HEK293 (cell line): ENCODE measurements at regions not wholly inside any gene's neighbourhood (a gene's known extent, or its start where the extent isn't known, plus 50 kb on each side); places are given as distances from the start of the nearest gene placed in this dataset.

Source experiments
- CTCF ChIA-PET: fragments of 350-600 bp; formaldehyde crosslinking; extraction: SDS; loops from one replicate; lab custom pipeline; 2021; ENCODE audit warnings: antibody characterized with exemption; lab: Yijun Ruan, JAX
- POLR2A ChIA-PET: fragments of 300-600 bp; formaldehyde crosslinking; extraction: SDS; loops from one replicate; lab custom pipeline; 2020; ENCODE audit warnings: antibody characterized with exemption, inconsistent platforms; lab: Yijun Ruan, JAX
- H3K27ac ChIP-seq: fragments of 200-500 bp; sonication (Bioruptor generic); 2 replicates; pipeline ENCODE4 v1.5.1; 2014; ENCODE audit warnings: low read depth, low read length, control low read depth, inconsistent platforms; ENCODE audit errors: extremely low read depth
- H3K36me3 ChIP-seq, 2 experiments: fragments of 200-500 bp in 1 of 2; sonication (Bioruptor generic) in 1 of 2; 1 replicate in 1 of 2; 2 replicates in 1 of 2; pipeline ENCODE4 v1.5.1; 2014 to 2017; ENCODE audit warnings: inconsistent platforms in 2 of 2, low read length in 2 of 2; ENCODE audit not compliant: control insufficient read depth in 2 of 2, insufficient read depth in 1 of 2
- H3K4me1 ChIP-seq: fragments of 200-500 bp; sonication (Bioruptor generic); 2 replicates; pipeline ENCODE4 v1.5.1; 2014; ENCODE audit warnings: mild to moderate bottlenecking, low read length, inconsistent platforms; ENCODE audit not compliant: control insufficient read depth, insufficient read depth
- H3K4me3 ChIP-seq: 2 replicates; pipeline ENCODE4 v1.5.1; 2011; ENCODE audit warnings: low read depth, mild to moderate bottlenecking, control low read depth, low read length, moderate library complexity
- H3K9me3 ChIP-seq: fragments of 200-500 bp; sonication (Bioruptor generic); 2 replicates; pipeline ENCODE4 v1.5.1; 2014; ENCODE audit warnings: low read depth, low read length, inconsistent platforms; ENCODE audit not compliant: control insufficient read depth, insufficient read depth
- CTCF ChIP-seq: fragments of 450-650 bp; formaldehyde crosslinking; IDR thresholded peaks from 2 replicates; pipeline ENCODE4 v1.5.1; 2016; ENCODE audit warnings: missing biosample characterization, missing genetic modification characterization
- EGR2 ChIP-seq: fragments of 450-650 bp; formaldehyde crosslinking; IDR thresholded peaks from 2 replicates; pipeline ENCODE4 v1.5.1; 2016; ENCODE audit warnings: low read depth, missing biosample characterization, missing genetic modification characterization
- KLF1 ChIP-seq: fragments of 450-650 bp; formaldehyde crosslinking; IDR thresholded peaks from 2 replicates; pipeline ENCODE4 v1.5.1; 2016; ENCODE audit warnings: missing biosample characterization, missing genetic modification characterization
- KLF7 ChIP-seq: fragments of 450-650 bp; formaldehyde crosslinking; IDR thresholded peaks from 2 replicates; pipeline ENCODE4 v1.5.1; 2016; ENCODE audit warnings: missing biosample characterization, missing genetic modification characterization, borderline replicate concordance
- KLF8 ChIP-seq: fragments of 450-650 bp; formaldehyde crosslinking; IDR thresholded peaks from 2 replicates; pipeline ENCODE4 v1.5.1; 2016; ENCODE audit warnings: missing biosample characterization, missing genetic modification characterization
- ZBTB11 ChIP-seq: fragments of 450-650 bp; formaldehyde crosslinking; conservative IDR thresholded peaks from 2 replicates; pipeline ENCODE4 v1.5.1; 2016; ENCODE audit warnings: low read depth, missing biosample characterization, missing genetic modification characterization
- ZBTB26 ChIP-seq: fragments of 450-650 bp; formaldehyde crosslinking; optimal IDR thresholded peaks from 2 replicates; pipeline ENCODE3; 2016; ENCODE audit warnings: missing biosample characterization, mild to moderate bottlenecking, missing genetic modification characterization
- ZEB2 ChIP-seq: fragments of 450-650 bp; formaldehyde crosslinking; IDR thresholded peaks from 2 replicates; pipeline ENCODE4 v1.5.1; 2016; ENCODE audit warnings: missing biosample characterization, missing genetic modification characterization
- ZNF148 ChIP-seq: fragments of 450-650 bp; formaldehyde crosslinking; IDR thresholded peaks from 2 replicates; pipeline ENCODE4 v1.5.0; 2017; ENCODE audit warnings: missing biosample characterization, missing genetic modification characterization, borderline replicate concordance
- ZNF24 ChIP-seq: fragments of 450-650 bp; formaldehyde crosslinking; IDR thresholded peaks from 2 replicates; pipeline ENCODE4 v1.5.1; 2016; ENCODE audit warnings: missing biosample characterization, missing genetic modification characterization
- ZNF266 ChIP-seq: fragments of 450-650 bp; formaldehyde crosslinking; IDR thresholded peaks from 2 replicates; pipeline ENCODE4 v1.5.1; 2016; ENCODE audit warnings: missing biosample characterization, missing genetic modification characterization, low read depth
- ZNF274 ChIP-seq, 2 experiments: fragments of 200-500 bp in 1 of 2; fragments of 450-650 bp in 1 of 2; sonication (Bioruptor generic) in 1 of 2; formaldehyde crosslinking in 1 of 2; IDR thresholded peaks; 2 replicates each; pipeline versions ENCODE4 v1.5.1 to v1.6.1; 2014 to 2016; ENCODE audit warnings: borderline replicate concordance in 1 of 2, inconsistent platforms in 1 of 2, low read length in 1 of 2, missing biosample characterization in 1 of 2, missing genetic modification characterization in 1 of 2
- ZNF280D ChIP-seq: fragments of 450-650 bp; formaldehyde crosslinking; IDR thresholded peaks from 2 replicates; pipeline ENCODE4 v1.5.1; 2016; ENCODE audit warnings: missing biosample characterization, missing genetic modification characterization
- ZNF324 ChIP-seq: fragments of 450-650 bp; formaldehyde crosslinking; IDR thresholded peaks from 2 replicates; pipeline ENCODE4 v1.5.1; 2016; ENCODE audit warnings: missing biosample characterization, missing genetic modification characterization
- ZNF391 ChIP-seq: fragments of 450-650 bp; formaldehyde crosslinking; IDR thresholded peaks from 2 replicates; pipeline ENCODE4 v1.5.1; 2016; ENCODE audit warnings: low read depth, missing biosample characterization, missing genetic modification characterization, borderline replicate concordance
- ZNF398 ChIP-seq: fragments of 450-650 bp; formaldehyde crosslinking; IDR thresholded peaks from 2 replicates; pipeline ENCODE4 v1.5.1; 2017; ENCODE audit warnings: missing biosample characterization, missing genetic modification characterization
- ZNF423 ChIP-seq: fragments of 450-650 bp; formaldehyde crosslinking; IDR thresholded peaks from 2 replicates; pipeline ENCODE4 v1.5.1; 2016; ENCODE audit warnings: missing biosample characterization, missing genetic modification characterization
- ZNF561 ChIP-seq: fragments of 450-650 bp; IDR thresholded peaks from 2 replicates; pipeline ENCODE4 v1.5.1; 2018; ENCODE audit warnings: missing biosample characterization, missing genetic modification characterization, borderline replicate concordance
- ZNF843 ChIP-seq: fragments of 450-650 bp; formaldehyde crosslinking; IDR thresholded peaks from 2 replicates; pipeline ENCODE4 v1.5.1; 2016; ENCODE audit warnings: missing biosample characterization, missing genetic modification characterization

- no peaks in the 10 kb centered on the region for H3K4me1 ChIP-seq
- ChIA-PET CTCF (interaction anchor here (0.7 kb wide), 1 partner anchor 49 kb away, joined by 4 read pairs; no protein-coding TSS in a partner anchor), POLR2A (interaction anchor here (1.1 kb wide), 1 partner anchor 8 kb away, joined by 3 read pairs; no protein-coding TSS in a partner anchor)
- no peak overlapping the region for H3K27ac ChIP-seq
- H3K9me3 ChIP-seq: no peaks in the 10 kb centered on the region
- H3K36me3 ChIP-seq: no peaks in the 10 kb centered on the region
- no peak overlapping the region for H3K4me3 ChIP-seq
- TF ChIP-seq ZNF24 (tag by site-specific recombination) (no peak), EGR2 (tag by site-specific recombination) (no peak), ZNF398 (tag by site-specific recombination) (no peak), ZBTB11 (tag by site-specific recombination) (no peak), KLF1 (tag by site-specific recombination) (no peak), ZEB2 (tag by site-specific recombination) (no peak), ZNF561 (tag by site-specific recombination) (no peak), ZNF280D (tag by site-specific recombination) (no peak), ZNF391 (tag by site-specific recombination) (no peak)
- TF ChIP-seq, all 188 proteins: peak for 0
Measured at GRCh38 chr6:114762145-114762544, 419.3 kb upstream of the HS3ST5 start.

GRCh38 chr6:114747995-114748625 is 405.3 kb upstream of the HS3ST5 start:
- H3K36me3 ChIP-seq: no peaks in the 10 kb centered on the region
- no peaks in the 10 kb centered on the region for H3K9me3 ChIP-seq
- ChIA-PET POLR2A (no interaction called here), CTCF (interaction anchor here (0.6 to 1.7 kb wide), 18 partner anchors 9 to 1158 kb away, joined by 3 to 7 read pairs (median 3); no protein-coding TSS in a partner anchor)
- H3K4me1 ChIP-seq: no peaks in the 10 kb centered on the region
- H3K27ac ChIP-seq: no peak overlapping the region
- H3K4me3 ChIP-seq: no peak overlapping the region
- TF ChIP-seq ZNF423: no peak
- TF ChIP-seq CTCF: peak; percentile 22; the same call in 1 of the 2 replicates
- no peak for TF ChIP-seq ZNF274 (IDR thresholded peaks at IDR 0.05; ENCODE audit: low read length)
- TF ChIP-seq ZNF274 (tag by site-specific recombination; IDR thresholded peaks at IDR 0.05; ENCODE audit: borderline replicate concordance): no peak
- no peak for TF ChIP-seq KLF7 (tag by site-specific recombination)
- TF ChIP-seq ZNF148: no peak
- TF ChIP-seq ZNF266 (tag by site-specific recombination): no peak
- no peak for TF ChIP-seq ZBTB26 (tag by site-specific recombination)
- TF ChIP-seq ZNF324 (tag by site-specific recombination): no peak
- no peak for TF ChIP-seq KLF8 (tag by site-specific recombination)
- no peak for TF ChIP-seq ZNF843
